ENCODE measurements at regions not wholly inside any gene's neighbourhood (a gene's known extent, or its start where the extent isn't known, plus 50 kb on each side); places are given as distances from the start of the nearest gene placed in this dataset.
"Not testable (repeated sequence)": the region's sequence is repeated elsewhere in the genome, so short reads cannot be mapped to it uniquely, and the experiment has no call there.

- TF ChIP-seq CTCF (IDR thresholded peaks at IDR 0.05): no peak
- H3K4me1 ChIP-seq: no peaks in the 10 kb centered on the region
- ATAC-seq (peak in 1 of 4 donors; percentile 37), FAIRE-seq (no peak), DNase-seq (no peak)
- no peak overlapping the region for H3K4me3 ChIP-seq
- H3K9me3 ChIP-seq: no peaks in the 10 kb centered on the region
- intact Hi-C loops (cut with DNase I): no loop called here
- no peaks in the 10 kb centered on the region for H3K27me3 ChIP-seq
- 59 to 60% methylated on average over 3 of the region's 3 CpGs for WGBS, 2 donors
- H3K36me3 ChIP-seq: no peaks in the 10 kb centered on the region
- H3K27ac ChIP-seq: no peak overlapping the region
Measured at GRCh38 chr21:35273333-35273732, 224.2 kb upstream of the RUNX1 start.

- intact Hi-C loops (cut with DNase I): not testable (repeated sequence)
Measured at GRCh38 chr21:35271344-35272118, 222.4 kb upstream of the RUNX1 start.

GRCh38 chr21:35268817-35269216 is 219.7 kb upstream of the RUNX1 start:
- H3K36me3 ChIP-seq: no peaks in the 10 kb centered on the region
- no peaks in the 10 kb centered on the region for H3K27me3 ChIP-seq
- WGBS, 2 donors: 72 to 77% methylated on average over 4 of the region's 4 CpGs
- H3K4me1 ChIP-seq: no peaks in the 10 kb centered on the region
- intact Hi-C loops (cut with DNase I): no loop called here
- no peaks in the 10 kb centered on the region for H3K9me3 ChIP-seq
- FAIRE-seq (no peak), DNase-seq (no peak), ATAC-seq (no peak)
- no peak overlapping the region for H3K4me3 ChIP-seq
- TF ChIP-seq CTCF (IDR thresholded peaks at IDR 0.05): no peak
- H3K27ac ChIP-seq: no peak overlapping the region

More at GRCh38 chr21:35271344-35272118, 222.4 kb upstream of the RUNX1 start:
- DNase-seq, FAIRE-seq, H3K36me3 ChIP-seq, H3K27me3 ChIP-seq, H3K27ac ChIP-seq, H3K9me3 ChIP-seq, H3K4me3 ChIP-seq, ATAC-seq, H3K4me1 ChIP-seq: not testable (repeated sequence)
- WGBS, 2 donors: 87 to 89% methylated on average over 3 of the region's 4 CpGs

- ATAC-seq: no peak
- no peaks in the 10 kb centered on the region for H3K4me1 ChIP-seq
- H3K4me3 ChIP-seq: no peak overlapping the region
- intact Hi-C loops (cut with DNase I): no loop called here
- H3K27me3 ChIP-seq: no peaks in the 10 kb centered on the region
- H3K27ac ChIP-seq: no peak overlapping the region
- FAIRE-seq: no peak
- no peak for TF ChIP-seq CTCF (IDR thresholded peaks at IDR 0.05)
- no peaks in the 10 kb centered on the region for H3K36me3 ChIP-seq
- DNase-seq: no peak
- WGBS, 2 donors: 53 to 82% methylated on average over 1 of the region's 1 CpG
- H3K9me3 ChIP-seq: no peaks in the 10 kb centered on the region
Measured at GRCh38 chr21:35268261-35268660, 219.2 kb upstream of the RUNX1 start.

GRCh38 chr21:35266546-35266945 is 217.4 kb upstream of the RUNX1 start:
- ATAC-seq (no peak), DNase-seq (no peak), FAIRE-seq (no peak)
- H3K36me3 ChIP-seq: no peaks in the 10 kb centered on the region
- H3K4me3 ChIP-seq: no peak overlapping the region
- no peak overlapping the region for H3K27ac ChIP-seq
- no peaks in the 10 kb centered on the region for H3K4me1 ChIP-seq
- intact Hi-C loops (cut with DNase I): no loop called here
- H3K9me3 ChIP-seq: no peaks in the 10 kb centered on the region
- TF ChIP-seq CTCF (IDR thresholded peaks at IDR 0.05): no peak
- H3K27me3 ChIP-seq: no peaks in the 10 kb centered on the region
- 82 to 88% methylated on average over 3 of the region's 3 CpGs for WGBS, 2 donors

Data from pancreas (tissue), 10 donors.